Prostate gland (tissue), 2 donors: ENCODE measurements at regions not wholly inside any gene's neighbourhood (a gene's known extent, or its start where the extent isn't known, plus 50 kb on each side); places are given as distances from the start of the nearest gene placed in this dataset.

Experiments used
- DNase-seq: peaks from one replicate; pipeline ENCODE4 v3.0.0-alpha.2; 2019; ENCODE audit warnings: low spot score
- H3K27ac ChIP-seq, 2 donors: fragments of 200-600 bp; sonication (generic); 2 replicates each; pipeline ENCODE4 v1.5.1; 2017 to 2019
- H3K27me3 ChIP-seq: fragments of 200-600 bp; sonication (generic); replicated peaks from 2 replicates; pipeline ENCODE4 v1.5.1; 2019; ENCODE audit not compliant: insufficient read depth
- H3K36me3 ChIP-seq, 2 donors: fragments of 200-600 bp; sonication (generic); 1 replicate in 1 of 2; 2 replicates in 1 of 2; pipeline versions ENCODE4 v1.5.1 to v1.8.1; 2017 to 2019
- H3K4me1 ChIP-seq: fragments of 200-600 bp; sonication (generic); replicated peaks from 2 replicates; pipeline ENCODE4 v1.5.1; 2019
- H3K4me3 ChIP-seq, 2 donors: fragments of 200-600 bp; sonication (generic); 2 replicates each; pipeline ENCODE4 v1.5.1; 2017 to 2019
- H3K9me3 ChIP-seq: fragments of 200-600 bp; sonication (generic); 2 replicates; pipeline ENCODE4 v1.5.1; 2017
- CTCF ChIP-seq, 4 experiments: fragments of 200-600 bp in 2 of 4; fragments of 450-650 bp in 2 of 4; sonication (generic) in 2 of 4; IDR thresholded peaks; 1 replicate in 3 of 4; 2 replicates in 1 of 4; pipeline ENCODE4 v1.5.1; 2016 to 2019; ENCODE audit warnings: antibody characterized with exemption in 4 of 4, mild to moderate bottlenecking in 2 of 4, moderate library complexity in 2 of 4
- POLR2A ChIP-seq: fragments of 450-650 bp; IDR thresholded peaks from one replicate; pipeline ENCODE4 v1.6.1; 2016; ENCODE audit warnings: antibody characterized with exemption, mild to moderate bottlenecking
- POLR2AphosphoS5 ChIP-seq: sonication (generic); formaldehyde crosslinking; IDR thresholded peaks from one replicate; pipeline ENCODE4 v1.6.1; 2017; ENCODE audit warnings: antibody characterized with exemption
- WGBS: methylation state at CpG from one replicate; pipeline ENCODE4 v1.1.5; 2018; 5-methylcytosine and 5-hydroxymethylcytosine counted together
- intact Hi-C: fragments of 100-400 bp; cut with DNase I; formaldehyde crosslinking; loops from one replicate; pipeline ENCODE4 v1.14.2; 2022

GRCh38 chr2:8243748-8244400 is 438.0 kb upstream of the ID2 start:
- 83% methylated on average over 5 of the region's 5 CpGs for WGBS
- no peaks in the 10 kb centered on the region for H3K36me3 ChIP-seq
- no peak overlapping the region for H3K27ac ChIP-seq
- TF ChIP-seq POLR2AphosphoS5 (no peak), CTCF (IDR thresholded peaks at IDR 0.05) (no peak), POLR2A (no peak)
- no peaks in the 10 kb centered on the region for H3K27me3 ChIP-seq
- no peaks in the 10 kb centered on the region for H3K4me1 ChIP-seq
- intact Hi-C loops, result no loop called here
- H3K9me3 ChIP-seq, result no peaks in the 10 kb centered on the region
- no peak overlapping the region for H3K4me3 ChIP-seq
- no peak for DNase-seq

- intact Hi-C loops, result no loop called here
- no peak for TF ChIP-seq CTCF (IDR thresholded peaks at IDR 0.05)
- Histone ChIP-seq H3K36me3 (no peaks in the 10 kb centered on the region), H3K4me3 (no peak overlapping the region), H3K27ac (no peak overlapping the region), H3K9me3 (no peaks in the 10 kb centered on the region), H3K4me1 (no peaks in the 10 kb centered on the region), H3K27me3 (no peaks in the 10 kb centered on the region)
- 85% methylated on average over 2 of the region's 2 CpGs for WGBS
- no peak for DNase-seq
Observed at GRCh38 chr2:8244639-8245038, 437.2 kb upstream of the ID2 start.

GRCh38 chr2:8246137-8246536 is 435.7 kb upstream of the ID2 start:
- WGBS, result 94% methylated on average over 3 of the region's 3 CpGs
- Histone ChIP-seq H3K4me3 (no peak overlapping the region), H3K9me3 (no peaks in the 10 kb centered on the region), H3K4me1 (no peaks in the 10 kb centered on the region), H3K36me3 (no peaks in the 10 kb centered on the region), H3K27me3 (no peaks in the 10 kb centered on the region), H3K27ac (no peak overlapping the region)
- TF ChIP-seq POLR2AphosphoS5, result no peak
- no peak for TF ChIP-seq CTCF (IDR thresholded peaks at IDR 0.05)
- no peak for TF ChIP-seq POLR2A
- no peak for DNase-seq
- intact Hi-C loops, result no loop called here

- Histone ChIP-seq H3K4me3 (no peak overlapping the region), H3K27ac (no peak overlapping the region), H3K4me1 (no peaks in the 10 kb centered on the region), H3K36me3 (no peaks in the 10 kb centered on the region), H3K27me3 (no peaks in the 10 kb centered on the region), H3K9me3 (no peaks in the 10 kb centered on the region)
- TF ChIP-seq POLR2A, result no peak
- TF ChIP-seq CTCF (IDR thresholded peaks at IDR 0.05), result no peak
- no peak for TF ChIP-seq POLR2AphosphoS5
- no peak for DNase-seq
- intact Hi-C loops, result no loop called here
- 77% methylated on average over 11 of the region's 11 CpGs for WGBS
Observed at GRCh38 chr2:8247905-8248622, 433.8 kb upstream of the ID2 start.

GRCh38 chr2:8248623-8248957 is 433.3 kb upstream of the ID2 start:
- H3K27me3 ChIP-seq, result no peaks in the 10 kb centered on the region
- no peak overlapping the region for H3K27ac ChIP-seq
- TF ChIP-seq POLR2AphosphoS5 (no peak), POLR2A (no peak), CTCF (IDR thresholded peaks at IDR 0.05) (no peak)
- DNase-seq, result no peak
- no peaks in the 10 kb centered on the region for H3K36me3 ChIP-seq
- H3K4me1 ChIP-seq, result no peaks in the 10 kb centered on the region
- intact Hi-C loops, result no loop called here
- H3K4me3 ChIP-seq, result no peak overlapping the region
- no peaks in the 10 kb centered on the region for H3K9me3 ChIP-seq
- 77% methylated on average over 2 of the region's 2 CpGs for WGBS
